Activated T-cell treated with anti-CD3 and anti-CD28 coated beads, Interleukin-2, amount 50 U/mL, for 24 hours (primary cell): ENCODE measurements at regions not wholly inside any gene's neighbourhood (a gene's known extent, or its start where the extent isn't known, plus 50 kb on each side); places are given as distances from the start of the nearest gene placed in this dataset.

Experiments used
- DNase-seq: peaks from one replicate; pipeline ENCODE4 v3.0.0-alpha.2; 2020
- H3K27ac Mint-ChIP-seq: 2 replicates; pipeline ENCODE4 v1.8.0; 2020; ENCODE audit warnings: mild to moderate bottlenecking, mixed read lengths
- H3K27me3 Mint-ChIP-seq: 2 replicates; pipeline ENCODE4 v1.8.0; 2020; ENCODE audit warnings: mixed read lengths
- H3K36me3 Mint-ChIP-seq: 2 replicates; pipeline ENCODE4 v1.8.0; 2020; ENCODE audit warnings: low read depth, mixed read lengths
- H3K4me1 Mint-ChIP-seq: 2 replicates; pipeline ENCODE4 v1.8.0; 2020; ENCODE audit warnings: low read depth, mixed read lengths
- H3K4me3 Mint-ChIP-seq: 2 replicates; pipeline ENCODE4 v1.8.0; 2020; ENCODE audit warnings: mild to moderate bottlenecking, moderate library complexity, mixed read lengths
- H3K9me3 Mint-ChIP-seq: 2 replicates; pipeline ENCODE4 v1.8.0; 2020; ENCODE audit warnings: mixed read lengths

- no peak overlapping the region for H3K4me3 Mint-ChIP-seq
- no peaks in the 10 kb centered on the region for H3K4me1 Mint-ChIP-seq
- peaks cover 5% of the 10 kb centered on the region for H3K9me3 Mint-ChIP-seq
- no peak for DNase-seq
- H3K27ac Mint-ChIP-seq = no peak overlapping the region
- H3K36me3 Mint-ChIP-seq = no peaks in the 10 kb centered on the region
- H3K27me3 Mint-ChIP-seq = no peaks in the 10 kb centered on the region
Observed at GRCh38 chr11:97356144-97356543, 966.3 kb downstream of the JRKL start.

GRCh38 chr11:97359016-97359415 lies 969.2 kb downstream of the JRKL start:
- Mint-ChIP-seq H3K4me3 (no peak overlapping the region), H3K27me3 (no peaks in the 10 kb centered on the region), H3K27ac (no peak overlapping the region), H3K36me3 (no peaks in the 10 kb centered on the region), H3K4me1 (no peaks in the 10 kb centered on the region), H3K9me3 (no peaks in the 10 kb centered on the region)
- DNase-seq = no peak

- Mint-ChIP-seq H3K4me1 (no peaks in the 10 kb centered on the region), H3K36me3 (no peaks in the 10 kb centered on the region), H3K4me3 (no peak overlapping the region), H3K9me3 (peaks cover 12% of the 10 kb centered on the region), H3K27ac (no peak overlapping the region), H3K27me3 (no peaks in the 10 kb centered on the region)
- no peak for DNase-seq
Observed at GRCh38 chr11:97361812-97362378, 972.1 kb downstream of the JRKL start.

- H3K4me3 Mint-ChIP-seq = no peak overlapping the region
- H3K4me1 Mint-ChIP-seq = no peaks in the 10 kb centered on the region
- no peak for DNase-seq
- no peaks in the 10 kb centered on the region for H3K27me3 Mint-ChIP-seq
- peaks cover 12% of the 10 kb centered on the region for H3K9me3 Mint-ChIP-seq
- H3K36me3 Mint-ChIP-seq = no peaks in the 10 kb centered on the region
- H3K27ac Mint-ChIP-seq = no peak overlapping the region
Observed at GRCh38 chr11:97363331-97363730, 973.5 kb downstream of the JRKL start.

GRCh38 chr11:97364047-97364446 lies 974.2 kb downstream of the JRKL start:
- no peak for DNase-seq

GRCh38 chr11:97367406-97368083 lies 977.7 kb downstream of the JRKL start:
- Mint-ChIP-seq H3K27ac (no peak overlapping the region), H3K27me3 (no peaks in the 10 kb centered on the region), H3K9me3 (peaks cover 22% of the 10 kb centered on the region), H3K4me3 (no peak overlapping the region), H3K36me3 (no peaks in the 10 kb centered on the region), H3K4me1 (no peaks in the 10 kb centered on the region)
- no peak for DNase-seq

More at GRCh38 chr11:97364047-97364446, 974.2 kb downstream of the JRKL start:
- Mint-ChIP-seq H3K4me1 (no peaks in the 10 kb centered on the region), H3K36me3 (no peaks in the 10 kb centered on the region), H3K27me3 (no peaks in the 10 kb centered on the region), H3K4me3 (no peak overlapping the region), H3K9me3 (peaks cover 17% of the 10 kb centered on the region), H3K27ac (no peak overlapping the region)

- no peak for DNase-seq
- H3K4me3 Mint-ChIP-seq = no peak overlapping the region
- no peaks in the 10 kb centered on the region for H3K4me1 Mint-ChIP-seq
- no peaks in the 10 kb centered on the region for H3K36me3 Mint-ChIP-seq
- peaks cover 24% of the 10 kb centered on the region for H3K9me3 Mint-ChIP-seq
- no peaks in the 10 kb centered on the region for H3K27me3 Mint-ChIP-seq
- H3K27ac Mint-ChIP-seq = no peak overlapping the region
Observed at GRCh38 chr11:97389270-97389669, 999.5 kb downstream of the JRKL start.

GRCh38 chr11:97398246-97398645 lies 1008.4 kb downstream of the JRKL start:
- no peaks in the 10 kb centered on the region for H3K4me1 Mint-ChIP-seq
- H3K9me3 Mint-ChIP-seq = peaks cover 11% of the 10 kb centered on the region
- DNase-seq = no peak
- no peaks in the 10 kb centered on the region for H3K36me3 Mint-ChIP-seq
- no peaks in the 10 kb centered on the region for H3K27me3 Mint-ChIP-seq
- H3K4me3 Mint-ChIP-seq = no peak overlapping the region
- H3K27ac Mint-ChIP-seq = no peak overlapping the region

GRCh38 chr11:97409141-97409540 lies 1019.3 kb downstream of the JRKL start:
- Mint-ChIP-seq H3K9me3 (peaks cover 29% of the 10 kb centered on the region), H3K36me3 (no peaks in the 10 kb centered on the region), H3K4me1 (no peaks in the 10 kb centered on the region), H3K4me3 (no peak overlapping the region), H3K27ac (no peak overlapping the region), H3K27me3 (no peaks in the 10 kb centered on the region)
- no peak for DNase-seq

- Mint-ChIP-seq H3K4me3 (no peak overlapping the region), H3K27me3 (no peaks in the 10 kb centered on the region), H3K9me3 (peaks cover 12% of the 10 kb centered on the region), H3K4me1 (no peaks in the 10 kb centered on the region), H3K36me3 (no peaks in the 10 kb centered on the region), H3K27ac (no peak overlapping the region)
- DNase-seq = no peak
Observed at GRCh38 chr11:97414801-97415200, 1025.0 kb downstream of the JRKL start.

GRCh38 chr11:97419729-97420128 lies 1029.9 kb downstream of the JRKL start:
- H3K27me3 Mint-ChIP-seq = no peaks in the 10 kb centered on the region
- H3K27ac Mint-ChIP-seq = no peak overlapping the region
- DNase-seq = no peak
- peaks cover 7% of the 10 kb centered on the region for H3K9me3 Mint-ChIP-seq
- H3K4me3 Mint-ChIP-seq = no peak overlapping the region
- no peaks in the 10 kb centered on the region for H3K4me1 Mint-ChIP-seq
- no peaks in the 10 kb centered on the region for H3K36me3 Mint-ChIP-seq

GRCh38 chr11:97428247-97428790 lies 1038.5 kb downstream of the JRKL start:
- no peaks in the 10 kb centered on the region for H3K4me1 Mint-ChIP-seq
- H3K9me3 Mint-ChIP-seq = peaks cover 15% of the 10 kb centered on the region
- no peaks in the 10 kb centered on the region for H3K27me3 Mint-ChIP-seq
- no peak overlapping the region for H3K4me3 Mint-ChIP-seq
- no peaks in the 10 kb centered on the region for H3K36me3 Mint-ChIP-seq
- DNase-seq = no peak
- no peak overlapping the region for H3K27ac Mint-ChIP-seq

GRCh38 chr11:97430877-97431276 lies 1041.1 kb downstream of the JRKL start:
- Mint-ChIP-seq H3K4me1 (no peaks in the 10 kb centered on the region), H3K27me3 (no peaks in the 10 kb centered on the region), H3K27ac (no peak overlapping the region), H3K4me3 (no peak overlapping the region), H3K36me3 (no peaks in the 10 kb centered on the region), H3K9me3 (peaks cover 17% of the 10 kb centered on the region)
- no peak for DNase-seq

- Mint-ChIP-seq H3K36me3 (no peaks in the 10 kb centered on the region), H3K27me3 (no peaks in the 10 kb centered on the region), H3K4me3 (no peak overlapping the region), H3K27ac (no peak overlapping the region), H3K4me1 (no peaks in the 10 kb centered on the region), H3K9me3 (peaks cover 12% of the 10 kb centered on the region)
- DNase-seq = no peak
Observed at GRCh38 chr11:97432926-97433325, 1043.1 kb downstream of the JRKL start.

GRCh38 chr11:97445561-97445960 lies 1055.7 kb downstream of the JRKL start:
- Mint-ChIP-seq H3K9me3 (peaks cover 6% of the 10 kb centered on the region), H3K36me3 (no peaks in the 10 kb centered on the region), H3K4me3 (no peak overlapping the region), H3K4me1 (no peaks in the 10 kb centered on the region), H3K27ac (no peak overlapping the region), H3K27me3 (no peaks in the 10 kb centered on the region)
- DNase-seq = no peak
